AG09309 (cell line): ENCODE measurements at regions not wholly inside any gene's neighbourhood (a gene's known extent, or its start where the extent isn't known, plus 50 kb on each side); places are given as distances from the start of the nearest gene placed in this dataset.

Experiments
- DNase-seq: peaks from one replicate; pipeline ENCODE4 v3.0.0-alpha.2; 2010; ENCODE audit warnings: low read depth
- H3K4me3 ChIP-seq: 2 replicates; pipeline ENCODE4 v1.5.1; 2011; ENCODE audit warnings: mild to moderate bottlenecking, low read depth, low read length, moderate library complexity; ENCODE audit not compliant: control insufficient read depth
- TF ChIP-seq, protein P1 (sequence below): IDR thresholded peaks from 2 replicates; pipeline ENCODE4 v1.5.1; 2011; ENCODE audit warnings: mild to moderate bottlenecking, low read depth, low read length, inconsistent platforms; ENCODE audit not compliant: insufficient read depth, control insufficient read depth; ENCODE audit errors: missing control alignments

- H3K4me3 ChIP-seq: no peak overlapping the region
- DNase-seq: no peak
- TF ChIP-seq, protein P1, sequence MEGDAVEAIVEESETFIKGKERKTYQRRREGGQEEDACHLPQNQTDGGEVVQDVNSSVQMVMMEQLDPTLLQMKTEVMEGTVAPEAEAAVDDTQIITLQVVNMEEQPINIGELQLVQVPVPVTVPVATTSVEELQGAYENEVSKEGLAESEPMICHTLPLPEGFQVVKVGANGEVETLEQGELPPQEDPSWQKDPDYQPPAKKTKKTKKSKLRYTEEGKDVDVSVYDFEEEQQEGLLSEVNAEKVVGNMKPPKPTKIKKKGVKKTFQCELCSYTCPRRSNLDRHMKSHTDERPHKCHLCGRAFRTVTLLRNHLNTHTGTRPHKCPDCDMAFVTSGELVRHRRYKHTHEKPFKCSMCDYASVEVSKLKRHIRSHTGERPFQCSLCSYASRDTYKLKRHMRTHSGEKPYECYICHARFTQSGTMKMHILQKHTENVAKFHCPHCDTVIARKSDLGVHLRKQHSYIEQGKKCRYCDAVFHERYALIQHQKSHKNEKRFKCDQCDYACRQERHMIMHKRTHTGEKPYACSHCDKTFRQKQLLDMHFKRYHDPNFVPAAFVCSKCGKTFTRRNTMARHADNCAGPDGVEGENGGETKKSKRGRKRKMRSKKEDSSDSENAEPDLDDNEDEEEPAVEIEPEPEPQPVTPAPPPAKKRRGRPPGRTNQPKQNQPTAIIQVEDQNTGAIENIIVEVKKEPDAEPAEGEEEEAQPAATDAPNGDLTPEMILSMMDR: no peak
Measured at GRCh38 chr6:139944976-139945375, 570.5 kb upstream of the CITED2 start.

GRCh38 chr6:139944131-139944530 lies 569.7 kb upstream of the CITED2 start:
- DNase-seq: no peak
- H3K4me3 ChIP-seq: no peak overlapping the region
- TF ChIP-seq, protein P1: no peak

GRCh38 chr6:139943391-139943790 lies 568.9 kb upstream of the CITED2 start:
- DNase-seq: peak; percentile 86
- TF ChIP-seq, protein P1: no peak
- no peak overlapping the region for H3K4me3 ChIP-seq

DNA sequence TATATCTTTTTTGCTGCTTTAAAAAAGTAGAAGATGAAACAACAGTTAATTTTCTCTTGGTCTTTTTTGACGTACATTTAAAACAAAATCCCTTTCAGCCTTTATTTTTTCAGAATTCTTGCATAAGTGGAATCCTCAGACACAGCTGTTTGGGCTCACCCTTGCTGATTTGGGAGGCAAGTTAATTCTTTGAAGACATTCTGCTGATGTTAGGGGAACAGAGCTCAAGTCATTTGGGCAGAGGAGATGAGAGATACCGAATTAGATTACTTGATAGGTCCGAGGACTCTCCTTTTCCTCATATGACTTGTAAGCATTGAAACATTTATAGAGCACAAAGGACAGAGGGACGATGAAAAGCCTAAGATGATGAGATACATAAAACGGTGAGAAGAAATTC lies 567.9 kb upstream of the CITED2 start:
- H3K4me3 ChIP-seq: no peak overlapping the region
- TF ChIP-seq, protein P1: no peak
- DNase-seq: no peak

DNA sequence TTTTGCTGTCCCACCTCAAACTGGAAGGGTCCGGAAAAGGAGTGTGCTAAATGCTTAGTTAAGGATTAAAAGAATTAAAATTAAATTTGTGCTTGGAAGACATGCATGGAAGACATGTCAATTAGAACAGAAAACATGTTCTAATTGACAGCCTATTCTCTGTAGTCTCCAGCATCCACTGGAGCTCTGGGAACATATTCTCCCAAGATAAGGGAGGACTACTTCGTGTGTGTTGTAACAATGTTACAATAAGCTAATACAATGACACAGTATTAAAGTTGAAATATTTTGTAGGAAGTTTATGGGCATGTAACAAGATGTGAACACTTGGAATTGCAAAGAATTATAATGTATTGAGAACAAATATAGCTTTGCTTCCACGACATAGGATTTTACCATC lies 567.4 kb upstream of the CITED2 start:
- TF ChIP-seq, protein P1: no peak
- no peak overlapping the region for H3K4me3 ChIP-seq
- DNase-seq: no peak

GRCh38 chr6:139940741-139941729 lies 566.6 kb upstream of the CITED2 start:
- no peak overlapping the region for H3K4me3 ChIP-seq
- TF ChIP-seq, protein P1: no peak
- no peak for DNase-seq
